Upper lobe of left lung (tissue), 6 donors: ENCODE measurements at regions not wholly inside any gene's neighbourhood (a gene's known extent, or its start where the extent isn't known, plus 50 kb on each side); places are given as distances from the start of the nearest gene placed in this dataset.

Experiments used
- ATAC-seq, 2 donors: fragments of 200-7000 bp; cut with Tn5 transposase; one replicate each; pipeline ENCODE4 v1.9.1; 2022; ENCODE audit warnings: mild to moderate bottlenecking in 2 of 2, moderate library complexity in 2 of 2; ENCODE audit not compliant: low FRiP score in 2 of 2
- DNase-seq, 2 donors: peaks; one replicate each; pipeline ENCODE4 v3.0.0-alpha.2; 2019 to 2020
- H3K27ac ChIP-seq, 4 donors: fragments of 200-600 bp; sonication (generic); one replicate each; pipeline ENCODE4 v1.5.1; 2016 to 2019
- H3K27me3 ChIP-seq, 4 donors: fragments of 200-600 bp; sonication (generic); one replicate each; pipeline ENCODE4 v1.5.1; 2017 to 2019
- H3K36me3 ChIP-seq, 4 donors: fragments of 200-600 bp; sonication (generic); one replicate each; pipeline ENCODE4 v1.5.1; 2016 to 2019
- H3K4me1 ChIP-seq, 4 donors: fragments of 200-600 bp; sonication (generic); one replicate each; pipeline ENCODE4 v1.5.1; 2018 to 2019
- H3K4me3 ChIP-seq, 4 donors: fragments of 200-600 bp; sonication (generic); one replicate each; pipeline ENCODE4 v1.5.1; 2017 to 2019; ENCODE audit warnings: mild to moderate bottlenecking in 2 of 4, moderate library complexity in 1 of 4
- H3K9me3 ChIP-seq, 4 donors: fragments of 200-600 bp; sonication (generic); one replicate each; pipeline ENCODE4 v1.5.1; 2018 to 2019
- CTCF ChIP-seq, 6 experiments: fragments of 450-650 bp in 4 of 6; fragments of 200-600 bp in 2 of 6; sonication (generic) in 2 of 6; IDR thresholded peaks; one replicate each; pipeline ENCODE4 v1.5.1; 2016 to 2019; ENCODE audit warnings: antibody characterized with exemption in 6 of 6
- EP300 ChIP-seq, 4 donors: sonication (generic); formaldehyde crosslinking; IDR thresholded peaks; one replicate each; pipeline ENCODE4 v1.5.1; 2017; ENCODE audit warnings: antibody characterized with exemption in 4 of 4, control low read depth in 2 of 4
- POLR2A ChIP-seq, 4 donors: fragments of 450-650 bp; IDR thresholded peaks; one replicate each; pipeline ENCODE4 v1.5.1; 2016 to 2017; ENCODE audit warnings: antibody characterized with exemption in 4 of 4, mild to moderate bottlenecking in 2 of 4
- POLR2AphosphoS5 ChIP-seq, 2 donors: sonication (generic); formaldehyde crosslinking; IDR thresholded peaks; one replicate each; pipeline ENCODE4 v1.5.1; 2017; ENCODE audit warnings: antibody characterized with exemption in 2 of 2
- WGBS, 2 donors: methylation state at CpG; one replicate each; pipeline ENCODE4 v1.1.5; 2017 to 2018; 5-methylcytosine and 5-hydroxymethylcytosine counted together
- donor health status: DM: no; HTN: no; CAD: no; lungs with moderate emphysema.
- donor health status: DM: no; HTN: yes; CAD: no; lungs with severe emphysema.

- no peaks in the 10 kb centered on the region for H3K9me3 ChIP-seq
- no peaks in the 10 kb centered on the region for H3K36me3 ChIP-seq
- ATAC-seq (no peak), DNase-seq (no peak)
- no peak overlapping the region for H3K27ac ChIP-seq
- H3K4me3 ChIP-seq = no peak overlapping the region
- no peaks in the 10 kb centered on the region for H3K4me1 ChIP-seq
- no peaks in the 10 kb centered on the region for H3K27me3 ChIP-seq
- TF ChIP-seq POLR2A (IDR thresholded peaks at IDR 0.05) (no peak), CTCF (IDR thresholded peaks at IDR 0.05) (no peak), POLR2AphosphoS5 (IDR thresholded peaks at IDR 0.05) (no peak), EP300 (IDR thresholded peaks at IDR 0.05) (no peak)
Observed at GRCh38 chr4:111510535-111510934, 634.7 kb upstream of the FAM241A start.

GRCh38 chr4:111512081-111512783, 633.0 kb upstream of the FAM241A start:
- ATAC-seq (no peak), DNase-seq (no peak)
- TF ChIP-seq CTCF (IDR thresholded peaks at IDR 0.05) (no peak), POLR2AphosphoS5 (IDR thresholded peaks at IDR 0.05) (no peak), EP300 (IDR thresholded peaks at IDR 0.05) (no peak), POLR2A (IDR thresholded peaks at IDR 0.05) (no peak)
- no peaks in the 10 kb centered on the region for H3K36me3 ChIP-seq
- H3K27me3 ChIP-seq = no peaks in the 10 kb centered on the region
- H3K4me3 ChIP-seq = no peak overlapping the region
- WGBS, 2 donors = 67 to 71% methylated on average over 5 of the region's 5 CpGs
- H3K27ac ChIP-seq = no peak overlapping the region
- no peaks in the 10 kb centered on the region for H3K4me1 ChIP-seq
- H3K9me3 ChIP-seq = no peaks in the 10 kb centered on the region

DNA sequence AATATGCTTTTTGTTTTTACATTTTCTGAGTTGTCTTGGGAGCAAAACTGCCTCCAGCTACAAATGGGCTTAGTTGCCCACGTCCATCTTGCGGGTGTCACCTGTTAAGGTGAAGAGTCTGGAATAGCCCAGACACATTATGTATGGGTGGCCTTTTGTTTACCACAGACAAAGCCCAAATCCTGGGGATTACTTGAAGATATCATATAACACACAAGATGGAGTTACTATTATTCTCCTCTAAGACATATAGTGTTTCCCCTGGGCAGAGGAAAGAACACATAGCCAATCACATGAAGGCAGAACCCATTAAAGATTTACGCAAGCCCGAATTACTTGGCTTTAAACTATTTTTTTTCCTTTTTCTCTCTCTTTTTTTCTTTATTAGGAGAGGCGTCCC, 625.6 kb upstream of the FAM241A start:
- no peak for DNase-seq
- Histone ChIP-seq H3K36me3 (no peaks in the 10 kb centered on the region), H3K4me1 (no peaks in the 10 kb centered on the region), H3K27ac (no peak overlapping the region), H3K9me3 (no peaks in the 10 kb centered on the region), H3K4me3 (no peak overlapping the region), H3K27me3 (no peaks in the 10 kb centered on the region)
- WGBS, 2 donors = 79 to 86% methylated on average over 5 of the region's 5 CpGs
- no peak for ATAC-seq
- no peak for TF ChIP-seq POLR2A (IDR thresholded peaks at IDR 0.05)
- no peak for TF ChIP-seq POLR2AphosphoS5 (IDR thresholded peaks at IDR 0.05)
- no peak for TF ChIP-seq EP300 (IDR thresholded peaks at IDR 0.05)
- no peak for TF ChIP-seq CTCF (IDR thresholded peaks at IDR 0.05)

- no peaks in the 10 kb centered on the region for H3K4me1 ChIP-seq
- TF ChIP-seq POLR2AphosphoS5 (IDR thresholded peaks at IDR 0.05) = no peak
- no peak for TF ChIP-seq CTCF (IDR thresholded peaks at IDR 0.05)
- TF ChIP-seq POLR2A (IDR thresholded peaks at IDR 0.05) = no peak
- TF ChIP-seq EP300 (IDR thresholded peaks at IDR 0.05) = no peak
- H3K27ac ChIP-seq = no peak overlapping the region
- WGBS, 2 donors = 54 to 69% methylated on average over 2 of the region's 2 CpGs
- ATAC-seq (no peak), DNase-seq (no peak)
- H3K4me3 ChIP-seq = no peak overlapping the region
- no peaks in the 10 kb centered on the region for H3K27me3 ChIP-seq
- no peaks in the 10 kb centered on the region for H3K36me3 ChIP-seq
- H3K9me3 ChIP-seq = no peaks in the 10 kb centered on the region
Observed at GRCh38 chr4:111530446-111530845, 614.8 kb upstream of the FAM241A start.

DNA sequence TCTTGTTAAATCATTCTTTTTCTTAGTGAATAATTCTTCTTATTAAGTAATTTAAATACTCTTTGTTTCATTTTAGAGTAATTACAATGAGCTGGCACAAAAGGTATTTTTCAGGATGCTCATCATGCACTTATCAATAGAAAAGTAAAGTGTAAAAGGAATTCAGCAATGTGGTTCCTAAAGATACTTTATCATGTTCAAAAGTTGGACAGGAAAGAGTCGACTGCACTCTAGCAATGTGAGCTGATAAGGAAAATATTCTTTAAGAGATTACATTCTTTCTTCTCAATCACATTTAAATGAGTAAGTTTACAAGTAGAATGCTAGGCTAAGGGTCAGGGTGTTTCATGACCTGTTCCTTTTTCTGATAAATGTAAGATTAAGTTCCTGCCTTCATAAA, 609.5 kb upstream of the FAM241A start:
- H3K27me3 ChIP-seq = no peaks in the 10 kb centered on the region
- H3K4me1 ChIP-seq = no peaks in the 10 kb centered on the region
- DNase-seq (no peak), ATAC-seq (no peak)
- no peak overlapping the region for H3K27ac ChIP-seq
- H3K4me3 ChIP-seq = no peak overlapping the region
- H3K9me3 ChIP-seq = no peaks in the 10 kb centered on the region
- WGBS, 2 donors = 3 to 5% methylated on average over 1 of the region's 1 CpG
- no peak for TF ChIP-seq EP300 (IDR thresholded peaks at IDR 0.05)
- TF ChIP-seq CTCF (IDR thresholded peaks at IDR 0.05) = no peak
- no peak for TF ChIP-seq POLR2A (IDR thresholded peaks at IDR 0.05)
- no peak for TF ChIP-seq POLR2AphosphoS5 (IDR thresholded peaks at IDR 0.05)
- H3K36me3 ChIP-seq = no peaks in the 10 kb centered on the region
